HG02678 (cell line): ENCODE measurements at regions not wholly inside any gene's neighbourhood (a gene's known extent, or its start where the extent isn't known, plus 50 kb on each side); places are given as distances from the start of the nearest gene placed in this dataset.
A peak's percentile ranks its signal among the peaks of the same experiment; 100 is the strongest.
"Not testable (repeated sequence)": the region's sequence is repeated elsewhere in the genome, so short reads cannot be mapped to it uniquely, and the experiment has no call there.

Experiments
- ATAC-seq: cut with Tn5 transposase; IDR thresholded peaks from one replicate; pipeline ENCODE4 v1.9.1; 2021; ENCODE audit warnings: mild to moderate bottlenecking, moderate library complexity; ENCODE audit not compliant: unreplicated experiment

DNA sequence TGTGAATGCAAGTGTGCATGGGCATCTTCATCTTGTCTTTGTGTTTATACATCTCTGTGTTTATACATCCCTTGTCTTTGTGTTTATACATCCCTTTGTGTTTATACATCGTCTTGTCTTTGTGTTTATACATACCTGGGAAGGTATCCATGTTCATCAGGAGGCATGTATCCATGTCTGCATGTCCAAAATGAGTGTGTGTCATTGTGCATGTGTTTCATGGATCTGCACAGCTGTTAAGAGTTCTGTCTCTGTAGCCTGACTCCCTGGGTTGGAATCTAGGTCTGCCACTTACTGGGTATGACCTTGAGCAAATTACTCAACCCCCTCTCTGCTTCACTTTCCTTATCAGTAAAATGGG, 50.1 kb upstream of the SIRPA start:
- ATAC-seq, result no peak

DNA sequence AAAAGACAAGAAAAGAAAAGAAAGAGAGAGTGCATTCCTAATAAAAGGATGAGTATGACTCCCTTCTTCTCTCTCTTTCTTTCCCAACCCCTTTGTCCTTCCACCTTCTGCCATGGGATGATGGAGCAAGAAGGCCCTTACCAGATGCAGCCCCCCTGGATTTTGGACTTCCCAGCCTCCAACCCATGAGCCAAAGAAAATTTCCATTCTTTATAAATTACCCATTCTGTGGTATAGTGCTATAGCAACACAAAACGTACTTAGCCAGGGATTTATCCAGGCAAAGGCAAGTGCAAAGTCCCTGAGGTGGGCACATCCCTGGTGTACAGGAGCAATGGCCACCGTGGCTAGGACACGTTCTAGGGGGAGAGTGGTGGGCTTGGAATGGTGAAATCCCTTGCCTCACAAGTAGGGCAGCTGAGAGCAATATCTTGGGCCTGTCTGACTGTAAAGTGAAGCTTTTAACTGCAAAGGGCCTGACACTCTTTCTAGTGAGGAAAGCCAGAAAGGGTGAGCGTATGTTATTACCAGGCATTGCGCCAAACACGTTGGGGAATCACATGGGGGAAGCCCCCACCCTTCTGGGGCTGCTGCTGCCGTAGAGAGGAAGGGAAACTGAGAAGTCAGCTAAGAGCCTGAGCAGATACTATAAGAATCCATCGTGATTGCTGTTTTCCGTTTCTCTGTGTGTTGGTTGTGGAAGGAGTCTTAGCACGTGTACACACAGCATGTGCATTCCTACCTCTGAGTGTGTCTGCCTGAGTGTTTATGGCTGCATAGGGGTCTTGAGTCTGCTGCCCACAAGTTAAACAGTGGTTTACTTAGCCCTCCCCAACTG, 50.7 kb upstream of the SIRPA start:
- peak; percentile 95 for ATAC-seq

DNA sequence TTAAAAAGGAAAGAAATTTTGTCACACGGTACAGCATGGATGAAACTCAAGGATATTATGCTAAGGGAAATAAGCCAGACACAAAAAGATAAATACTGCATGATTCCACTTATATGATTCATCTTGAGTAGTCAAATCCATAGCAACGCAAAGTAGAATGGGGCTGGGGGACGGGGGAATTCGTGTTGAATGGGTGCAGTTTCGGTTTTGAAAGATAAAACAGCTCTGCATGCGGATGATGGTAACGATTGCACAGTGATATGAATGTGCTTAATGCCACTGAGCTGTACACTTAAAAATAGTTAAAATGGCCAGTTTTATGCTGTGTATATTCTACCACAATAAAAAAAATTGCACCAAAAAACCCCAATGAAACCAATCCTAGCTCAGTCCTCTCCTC, 52.9 kb upstream of the SIRPA start:
- no peak for ATAC-seq

DNA sequence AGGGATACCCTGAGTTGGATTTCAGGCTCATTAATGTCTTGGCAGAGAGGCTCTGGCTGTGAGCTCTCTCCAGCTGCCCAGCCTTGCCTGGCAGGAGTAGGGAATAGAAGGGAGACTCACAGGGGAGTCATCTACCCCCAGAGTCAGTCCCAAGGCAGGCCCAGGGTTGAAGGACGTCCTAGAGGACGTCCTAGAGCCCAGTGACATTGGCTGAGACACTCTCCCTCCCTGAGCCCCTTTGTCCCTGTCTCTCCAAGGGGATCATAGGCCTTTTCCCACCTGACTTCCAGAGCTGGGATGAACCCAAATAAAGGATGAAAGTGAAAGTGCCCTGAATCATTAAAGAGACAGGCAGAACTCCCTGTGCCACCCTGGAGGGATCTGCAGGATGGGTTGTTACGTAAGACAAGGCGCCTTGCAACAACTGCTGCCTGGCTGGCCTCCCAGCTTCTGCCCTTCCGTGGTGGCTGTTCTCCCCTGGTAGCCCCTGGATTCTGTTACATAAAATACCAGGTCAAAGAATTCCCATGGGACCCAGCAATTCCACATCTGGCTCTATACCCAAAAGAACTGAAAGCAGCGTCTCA, 53.6 kb upstream of the SIRPA start:
- ATAC-seq, result no peak

DNA sequence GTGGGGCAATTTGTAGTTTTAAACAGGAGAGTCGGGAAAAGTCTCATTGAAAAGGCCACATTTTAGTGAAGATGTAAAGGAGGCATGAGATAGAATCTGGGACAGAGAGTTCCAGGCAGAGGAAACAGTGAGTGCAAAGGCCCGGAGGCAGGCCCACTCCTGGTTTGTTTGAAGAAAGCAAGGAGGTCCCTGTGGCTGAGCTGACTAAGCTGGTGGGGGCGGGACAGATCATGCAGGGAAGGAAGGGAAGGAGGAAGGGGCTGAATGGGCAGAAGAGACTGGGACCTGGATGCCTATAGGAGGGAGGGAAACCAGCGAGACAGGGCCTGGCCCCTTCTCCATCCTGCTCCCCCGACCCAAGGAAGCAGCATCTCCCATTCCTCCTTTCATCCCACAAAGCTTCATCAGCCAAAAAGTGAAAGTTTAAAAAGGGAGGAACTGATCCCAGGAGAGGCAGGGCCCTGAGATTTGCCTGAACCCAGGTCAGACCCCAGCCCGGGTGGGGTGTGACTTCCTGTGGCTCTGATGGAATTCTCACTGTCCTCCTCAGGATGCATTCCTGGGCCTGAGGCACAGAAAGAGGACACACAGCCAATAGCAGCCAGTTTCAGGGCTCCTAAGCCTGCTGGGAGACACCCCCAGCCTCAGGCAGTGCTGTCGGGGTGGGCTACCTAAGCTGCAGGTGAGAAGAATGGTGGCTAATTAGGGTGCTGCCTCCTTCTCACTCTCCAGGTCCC, 54.2 kb upstream of the SIRPA start:
- ATAC-seq, result no peak

DNA sequence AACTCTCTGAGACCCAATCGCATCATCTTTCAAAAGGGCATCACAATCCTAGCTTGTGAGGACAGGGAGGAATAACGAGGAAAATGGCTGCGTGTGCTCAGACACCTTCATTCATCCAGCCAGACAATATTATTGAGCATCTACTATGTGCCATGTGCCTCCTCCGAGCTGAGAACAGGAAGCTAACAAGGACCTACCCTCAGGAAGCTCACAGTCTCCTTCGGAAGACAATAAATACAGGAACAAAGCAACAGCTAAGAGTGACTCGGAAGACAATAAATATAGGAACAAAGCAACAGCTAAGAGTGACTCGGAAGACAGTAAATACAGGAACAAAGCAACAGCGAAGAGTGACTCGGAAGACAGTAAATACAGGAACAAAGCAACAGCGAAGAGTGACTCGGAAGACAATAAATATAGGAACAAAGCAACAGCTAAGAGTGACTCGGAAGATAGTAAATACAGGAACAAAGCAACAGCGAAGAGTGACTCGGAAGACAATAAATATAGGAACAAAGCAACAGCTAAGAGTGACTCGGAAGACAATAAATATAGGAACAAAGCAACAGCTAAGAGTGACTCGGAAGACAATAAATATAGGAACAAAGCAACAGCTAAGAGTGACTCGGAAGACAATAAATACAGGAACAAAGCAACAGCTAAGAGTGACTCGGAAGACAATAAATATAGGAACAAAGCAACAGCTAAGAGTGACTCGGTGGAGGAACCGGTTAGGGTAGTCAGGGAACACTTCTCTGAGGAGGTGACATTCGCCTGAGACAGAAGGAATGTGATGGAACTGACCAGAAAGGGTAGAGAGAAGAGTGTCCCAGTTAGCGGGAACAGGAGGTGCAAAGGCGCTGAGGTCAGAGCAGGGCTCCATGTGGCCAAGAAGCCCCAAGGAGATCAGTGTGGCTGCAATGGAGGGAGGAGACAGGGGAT, 55.6 kb upstream of the SIRPA start:
- ATAC-seq, result not testable (repeated sequence)

DNA sequence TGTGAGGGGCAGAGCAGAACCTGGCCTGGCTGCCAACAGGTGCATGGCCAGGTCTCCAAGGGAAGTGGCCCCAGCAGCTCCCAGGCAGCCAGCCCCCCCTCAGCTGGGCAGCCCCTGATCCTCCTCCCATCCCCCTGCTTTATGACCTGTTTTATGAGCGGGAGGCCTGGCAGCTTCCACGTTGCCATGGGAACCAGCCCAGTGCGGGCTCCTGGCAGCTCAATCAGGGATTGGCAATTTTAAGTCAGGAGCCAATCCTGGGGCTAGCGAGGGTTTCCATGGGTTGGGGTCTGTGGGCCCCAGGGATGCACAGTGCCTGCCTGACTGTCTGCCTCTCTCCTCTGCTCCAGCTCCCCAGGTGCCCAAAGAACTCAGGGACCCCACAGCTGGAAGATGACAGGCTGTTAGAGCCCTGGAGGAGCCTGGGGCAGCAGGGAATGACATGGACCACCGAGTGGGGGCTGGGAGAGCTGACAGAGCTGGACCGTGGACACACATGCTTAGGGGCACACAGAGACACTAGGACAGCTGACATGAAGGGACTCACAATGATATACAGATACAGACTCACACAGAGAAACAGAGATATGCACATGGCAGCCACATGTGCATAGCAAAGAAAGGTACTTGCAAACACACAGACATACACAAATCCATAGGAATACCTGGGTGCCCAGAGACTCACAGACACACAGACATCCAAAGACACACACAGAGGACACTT, 56.5 kb upstream of the SIRPA start:
- no peak for ATAC-seq

DNA sequence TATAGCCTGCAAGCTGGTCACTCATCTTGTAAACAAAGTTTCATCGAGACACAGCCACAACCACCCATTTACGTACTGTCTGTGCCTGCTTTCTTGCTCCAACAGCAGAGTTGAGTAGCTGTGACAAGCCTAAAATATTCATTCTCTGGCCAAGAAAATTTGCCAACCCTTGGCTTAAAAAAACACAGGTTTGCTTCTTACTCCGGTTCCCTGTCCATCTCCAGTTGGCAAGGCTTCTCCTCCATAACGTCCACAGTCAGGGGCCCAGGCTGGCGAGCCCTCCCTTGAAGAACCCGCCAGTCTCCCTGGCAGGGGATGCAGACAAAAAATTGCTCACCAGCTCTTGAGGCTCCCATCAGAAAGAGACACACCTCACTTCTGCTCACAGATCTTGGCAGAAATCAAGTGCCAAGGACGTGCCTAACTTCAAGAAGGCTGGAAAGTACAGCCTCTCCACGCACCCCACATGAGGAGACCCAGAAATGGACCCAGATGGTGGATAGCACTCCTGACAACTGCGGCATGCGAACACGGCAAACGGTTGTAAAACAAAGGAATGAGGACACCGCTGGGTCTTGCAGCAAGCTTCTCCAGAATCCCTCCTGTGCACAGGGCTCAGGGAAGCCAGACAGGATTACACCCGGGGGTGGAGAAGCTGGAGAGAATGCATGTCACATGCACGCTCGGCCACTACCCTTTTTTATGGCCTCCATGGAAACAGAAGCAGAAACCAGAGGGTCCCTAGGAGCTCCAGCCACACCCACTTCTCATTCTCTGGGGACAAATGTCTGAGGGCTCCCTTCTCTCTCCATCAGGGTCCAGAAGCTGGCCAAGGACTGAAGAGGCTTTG, 59.8 kb upstream of the SIRPA start:
- no peak for ATAC-seq

DNA sequence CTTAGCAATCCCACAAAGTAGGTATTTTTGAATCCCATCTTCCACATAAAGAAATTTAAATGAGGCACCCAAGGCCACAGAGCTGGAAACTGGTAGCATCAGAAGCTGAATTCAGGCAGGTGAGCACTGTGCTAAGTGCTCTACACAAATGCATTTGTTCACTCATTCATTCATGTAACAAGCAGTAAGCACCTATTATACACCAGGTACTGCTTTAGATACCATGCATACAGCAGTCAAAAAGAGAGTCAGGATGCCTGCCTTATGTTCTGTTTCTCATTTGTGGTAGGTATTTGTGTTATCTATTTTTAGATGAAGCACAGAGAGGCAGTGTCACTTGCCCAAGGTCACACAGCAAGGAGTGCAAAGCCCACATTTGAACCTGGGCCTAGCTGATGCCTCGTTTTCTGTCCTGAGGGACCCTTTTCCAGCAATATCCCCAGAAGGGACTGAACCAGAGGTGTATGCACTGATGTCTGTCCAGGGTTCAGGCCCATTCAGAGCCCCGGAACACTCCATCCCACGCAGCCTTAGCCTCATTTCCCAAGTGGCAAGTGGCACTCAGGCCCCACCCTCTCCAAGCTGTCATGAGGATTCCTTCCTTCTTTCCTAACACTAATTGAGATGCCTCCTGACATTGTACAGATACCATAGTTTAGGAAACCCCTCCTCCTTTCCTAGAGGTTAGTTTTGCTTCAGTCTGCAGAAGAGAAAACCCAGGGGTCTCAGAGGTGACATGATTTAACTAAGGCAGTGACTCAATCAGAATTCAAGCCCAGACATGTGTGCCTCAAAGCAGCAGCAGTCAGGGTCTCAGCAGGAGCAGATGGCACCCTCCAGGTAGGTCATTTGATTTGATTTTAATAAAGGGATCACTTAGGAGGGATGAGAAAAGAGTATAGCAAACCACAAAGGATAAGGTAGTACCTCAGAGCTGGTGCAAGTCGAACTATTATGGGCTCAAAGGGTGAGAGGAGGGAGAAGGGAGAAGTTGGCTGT, 61.2 kb upstream of the SIRPA start:
- no peak for ATAC-seq

DNA sequence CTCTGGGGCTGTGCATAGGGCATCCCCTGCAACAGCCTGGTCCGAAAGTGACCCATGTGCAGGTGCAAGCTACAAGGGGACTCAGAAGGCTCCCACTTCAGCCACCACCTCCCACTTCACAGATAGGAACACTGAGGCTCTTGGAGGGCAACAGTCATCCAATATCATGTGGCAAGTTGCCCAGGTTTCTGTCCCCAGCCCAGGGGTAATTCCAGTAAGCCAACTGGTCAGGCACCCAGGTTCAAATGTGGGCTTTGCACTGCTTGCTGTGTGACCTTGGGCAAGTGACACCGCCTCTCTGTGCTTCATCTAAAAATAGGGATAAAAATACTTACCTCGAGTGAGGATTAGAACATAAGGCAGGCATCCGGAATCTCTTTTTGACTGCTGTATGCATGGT, 62.0 kb upstream of the SIRPA start:
- ATAC-seq, result no peak

DNA sequence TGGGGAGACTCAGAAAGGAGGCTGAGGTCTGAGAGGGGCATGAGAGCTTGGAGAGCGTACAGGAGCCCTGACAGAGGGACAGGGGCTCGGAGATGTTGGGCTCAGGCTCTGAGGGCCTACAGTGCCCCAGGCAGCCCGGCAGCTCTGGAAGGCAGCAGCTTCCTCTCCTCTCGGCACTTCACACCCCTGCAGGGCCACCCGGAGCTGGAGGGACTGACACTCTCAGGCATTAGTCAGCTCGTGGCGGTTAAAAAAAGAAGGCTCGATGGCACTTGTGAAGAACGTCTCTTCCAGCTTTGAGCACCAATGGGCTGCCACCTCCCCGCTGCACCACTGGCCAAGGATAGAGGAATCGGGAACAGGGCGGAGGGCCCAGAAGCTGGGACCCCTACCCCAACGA, 62.6 kb upstream of the SIRPA start:
- no peak for ATAC-seq

DNA sequence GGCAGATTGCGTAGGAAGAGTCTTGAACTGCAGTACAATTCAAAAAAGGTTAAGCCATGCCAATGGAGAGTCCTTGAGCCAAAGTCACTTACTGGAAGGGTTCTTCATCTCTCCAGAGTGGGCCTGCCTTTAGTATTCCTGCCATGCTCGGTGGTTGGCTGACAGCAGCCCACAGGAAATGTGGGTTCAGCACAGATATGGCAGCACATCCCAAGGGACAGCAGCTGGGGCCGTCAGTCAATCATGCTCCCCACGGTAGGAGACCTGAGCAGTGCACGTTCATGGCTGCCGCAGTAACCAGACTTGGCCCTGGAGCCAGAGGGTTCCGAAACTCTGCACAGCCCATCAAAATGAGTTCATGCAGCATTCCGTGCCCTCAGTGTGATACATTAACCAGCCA, 63.6 kb upstream of the SIRPA start:
- ATAC-seq, result no peak

DNA sequence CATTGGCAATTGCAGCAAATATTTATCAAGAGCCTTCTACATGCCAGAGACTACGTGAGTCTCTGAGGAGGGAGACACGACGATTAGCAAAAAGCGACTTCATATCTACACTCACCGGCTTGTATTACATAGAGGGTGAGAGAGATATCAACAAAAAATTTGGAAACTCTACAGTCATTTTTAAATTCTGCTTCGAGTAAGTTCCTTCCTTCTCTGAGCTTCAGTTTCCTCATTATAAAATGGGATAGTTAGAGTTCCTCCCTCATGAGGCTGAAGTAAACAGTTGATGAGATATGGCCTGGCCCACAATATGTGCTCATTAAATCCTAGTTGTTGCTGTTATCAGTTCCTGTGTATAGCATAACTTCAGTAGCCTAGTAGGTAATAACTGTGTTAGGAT, 64.1 kb upstream of the SIRPA start:
- no peak for ATAC-seq

DNA sequence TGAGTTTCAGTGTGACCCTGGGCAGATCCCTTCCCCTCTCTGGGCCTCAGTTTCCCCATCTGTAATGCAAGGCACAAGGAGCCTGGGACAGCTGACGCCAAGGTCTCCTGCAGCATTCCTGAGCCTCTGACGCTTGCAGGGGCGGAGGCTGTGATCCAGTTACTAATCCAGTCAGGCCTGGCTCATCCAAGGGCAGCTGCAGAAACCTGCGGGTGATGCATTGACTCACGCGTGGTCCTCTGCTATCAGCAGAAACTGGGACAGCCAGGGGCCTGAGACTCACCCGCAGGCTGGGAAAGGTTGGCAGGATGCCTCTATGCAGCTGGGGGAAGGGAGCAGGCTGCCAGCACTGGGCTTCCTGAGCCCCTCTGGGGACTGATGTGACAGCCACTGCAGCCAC, 65.0 kb upstream of the SIRPA start:
- ATAC-seq, result no peak

DNA sequence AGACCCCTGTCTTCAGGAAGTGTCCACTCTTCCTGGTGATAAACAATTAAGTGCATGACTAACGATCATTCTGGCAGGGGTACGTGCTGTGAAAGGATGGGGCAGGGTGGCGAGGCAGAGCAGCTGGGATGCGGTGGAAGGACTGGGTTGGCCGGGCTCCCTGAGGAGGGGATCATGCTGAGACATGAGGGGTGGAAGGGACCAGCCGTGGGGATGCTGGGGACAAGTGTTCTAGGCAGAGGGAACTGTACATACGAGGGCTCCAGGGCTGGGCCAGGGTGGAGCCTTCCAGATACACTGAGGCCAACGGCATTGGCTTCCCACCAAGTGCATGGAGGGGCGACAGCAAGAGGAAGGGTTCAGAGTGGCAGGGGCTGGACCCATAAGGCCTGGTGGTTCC, 65.7 kb upstream of the SIRPA start:
- no peak for ATAC-seq

DNA sequence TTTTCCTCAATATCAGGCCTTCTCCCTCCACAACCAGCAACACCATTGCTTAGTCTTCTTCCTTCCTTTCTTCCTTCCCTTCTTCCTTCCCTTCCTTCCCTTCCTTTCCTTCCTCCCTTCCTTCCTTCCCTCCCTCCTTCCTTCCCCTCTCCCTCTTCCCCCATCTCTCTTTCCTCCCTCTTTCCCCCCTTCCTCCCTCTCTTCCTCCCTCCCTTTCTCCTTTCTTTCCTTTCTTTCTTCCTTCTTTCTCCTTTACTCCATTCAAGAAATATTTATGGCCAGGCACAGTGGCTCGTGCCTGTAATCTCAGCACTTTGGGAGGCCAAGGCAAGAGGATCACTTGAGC, 66.4 kb upstream of the SIRPA start:
- ATAC-seq, result no peak

DNA sequence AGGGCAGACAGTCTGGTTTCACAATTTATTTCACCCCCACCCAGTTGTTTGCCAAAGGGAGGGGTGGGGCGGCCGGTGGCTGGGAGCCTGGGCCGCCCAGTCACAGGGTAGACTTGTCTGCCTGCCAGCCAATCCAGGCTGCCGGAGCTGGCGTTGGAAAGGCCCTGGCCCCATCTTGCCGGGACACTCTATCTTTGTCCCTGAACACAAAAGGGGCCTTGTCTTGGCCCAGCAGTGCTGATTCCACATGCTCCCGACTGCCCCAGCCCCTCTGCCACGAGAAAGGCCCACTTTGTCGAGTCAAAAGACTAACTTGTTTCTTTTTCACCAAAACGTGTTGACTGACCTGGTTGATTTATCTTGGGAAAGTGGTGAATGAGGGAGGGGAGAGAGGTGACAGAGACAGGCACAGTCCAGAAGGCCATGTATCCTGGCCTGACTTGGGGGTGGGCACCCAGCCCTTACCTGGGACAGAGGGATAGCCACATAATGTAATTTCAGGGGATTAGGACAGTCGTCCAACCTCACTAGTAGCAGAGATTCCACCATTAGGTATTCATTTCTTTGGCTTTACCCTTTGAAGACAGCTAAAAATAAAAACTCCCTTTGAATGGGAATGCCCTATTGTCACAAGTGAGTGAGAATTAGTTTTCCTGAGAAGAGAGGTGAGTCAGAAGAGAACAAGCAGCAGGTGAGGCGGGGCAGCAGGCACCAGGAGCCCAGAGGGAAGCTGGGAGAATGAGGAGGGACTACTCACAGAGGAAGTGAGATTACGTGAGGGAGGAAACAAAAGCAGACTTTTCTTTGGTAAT, 67.0 kb upstream of the SIRPA start:
- ATAC-seq, result no peak
